HCT116 (cell line): ENCODE measurements at regions not wholly inside any gene's neighbourhood (a gene's known extent, or its start where the extent isn't known, plus 50 kb on each side); places are given as distances from the start of the nearest gene placed in this dataset.

Source experiments
- ATAC-seq: fragments of 200-7000 bp; cut with Tn5 transposase; 2 replicates; pipeline ENCODE4 v1.9.1; 2020; ENCODE audit warnings: mild to moderate bottlenecking, moderate library complexity
- BruUV-seq: library from RNA; stranded (reverse); fragments of 400-500 nt; replicated peaks from 2 replicates; lab custom pipeline; 2021; lab: Mats Ljungman, UMichigan
- CTCF ChIA-PET: fragments of 300-600 bp; sonication (Branson Sonifier 250); formaldehyde crosslinking; loops from one replicate; lab custom pipeline; 2021; ENCODE audit warnings: antibody characterized with exemption; lab: Charles Lee
- POLR2A ChIA-PET: fragments of 300-600, 350-600 bp; sonication (Branson Sonifier 250); formaldehyde crosslinking; loops from one replicate; lab custom pipeline; 2021; ENCODE audit warnings: antibody characterized with exemption; lab: Charles Lee
- RAD21 ChIA-PET, 2 experiments: fragments of 300-600 bp; sonication (Branson Sonifier 250); formaldehyde crosslinking; loops; one replicate each; lab custom pipeline; 2023; ENCODE audit warnings: low total read pairs in 2 of 2; ENCODE audit not compliant: uncharacterized antibody in 2 of 2, unreplicated experiment in 2 of 2, low non-redundant PET in 1 of 2; lab: Charles Lee
- DNase-seq: peaks from one replicate; pipeline ENCODE4 v3.0.0-alpha.2; 2010; ENCODE audit warnings: low read depth, low spot score
- H2AFZ ChIP-seq: fragments of 200-600 bp; shearing (Covaris generic), sonication (generic); 2 replicates; pipeline ENCODE4 v1.6.1; 2017; ENCODE audit warnings: low read depth, mixed run types, mixed read lengths, antibody characterized with exemption, low read length; ENCODE audit not compliant: poor library complexity, severe bottlenecking
- H3K27ac ChIP-seq: 2 replicates; pipeline ENCODE4 v1.5.1; 2012; ENCODE audit warnings: low read depth, low read length
- H3K27me3 ChIP-seq: fragments of 200-600 bp; sonication (generic); 2 replicates; pipeline ENCODE4 v1.6.1; 2016; ENCODE audit warnings: mixed run types, low read length, mixed read lengths; ENCODE audit not compliant: insufficient read depth
- H3K36me3 ChIP-seq, 2 experiments: fragments of 200-500 bp in 1 of 2; fragments of 200-600 bp in 1 of 2; sonication (Bioruptor generic) in 1 of 2; sonication (generic) in 1 of 2; 2 replicates each; pipeline versions ENCODE4 v1.5.1 to v1.6.1; 2014 to 2016; ENCODE audit warnings: low read length in 2 of 2, inconsistent platforms in 1 of 2, mixed read lengths in 1 of 2, mixed run types in 1 of 2; ENCODE audit not compliant: insufficient read depth in 2 of 2, control insufficient read depth in 1 of 2
- H3K4me1 ChIP-seq, 2 experiments: fragments of 200-600 bp in 1 of 2; sonication (generic) in 1 of 2; 2 replicates each; pipeline versions ENCODE4 v1.5.1 to v1.6.1; 2012 to 2017; ENCODE audit warnings: low read length in 2 of 2, inconsistent platforms in 1 of 2, mild to moderate bottlenecking in 1 of 2, mixed read lengths in 1 of 2, mixed run types in 1 of 2, moderate library complexity in 1 of 2; ENCODE audit not compliant: insufficient read depth in 2 of 2, control insufficient read depth in 1 of 2
- H3K4me2 ChIP-seq: fragments of 200-600 bp; sonication (generic); 2 replicates; pipeline ENCODE4 v1.6.1; 2017; ENCODE audit warnings: mixed run types, low read length, mixed read lengths
- H3K4me3 ChIP-seq, 2 experiments: fragments of 200-600 bp in 1 of 2; sonication (generic) in 1 of 2; replicated peaks in 1 of 2; 2 replicates each; pipeline ENCODE4 v1.5.1; 2011 to 2016; ENCODE audit warnings: low read length in 2 of 2, control low read depth in 1 of 2, low read depth in 1 of 2, mild to moderate bottlenecking in 1 of 2, mixed read lengths in 1 of 2, mixed run types in 1 of 2
- H3K79me2 ChIP-seq: fragments of 200-600 bp; sonication (generic); 2 replicates; pipeline ENCODE4 v1.6.1; 2017; ENCODE audit warnings: mild to moderate bottlenecking, mixed run types, low read length, moderate library complexity, mixed read lengths; ENCODE audit not compliant: insufficient read depth
- H3K9ac ChIP-seq: fragments of 200-600 bp; sonication (generic); 2 replicates; pipeline ENCODE4 v1.6.1; 2016; ENCODE audit warnings: low read length, mixed read lengths
- H3K9me2 ChIP-seq: fragments of 200-600 bp; sonication (generic), shearing (Covaris generic); 2 replicates; pipeline ENCODE4 v1.6.1; 2017; ENCODE audit warnings: mixed run types, mild to moderate bottlenecking, moderate library complexity; ENCODE audit not compliant: insufficient read depth
- H3K9me3 ChIP-seq, 2 experiments: fragments of 200-500 bp in 1 of 2; fragments of 200-600 bp in 1 of 2; sonication (Bioruptor generic) in 1 of 2; sonication (generic) in 1 of 2; 2 replicates each; pipeline ENCODE4 v1.6.1; 2014 to 2017; ENCODE audit warnings: low read length in 2 of 2, mixed read lengths in 2 of 2, inconsistent platforms in 1 of 2, low read depth in 1 of 2, mild to moderate bottlenecking in 1 of 2, mixed run types in 1 of 2, moderate library complexity in 1 of 2; ENCODE audit not compliant: control insufficient read depth in 1 of 2, insufficient read depth in 1 of 2
- H4K20me1 ChIP-seq: fragments of 200-600 bp; sonication (generic), shearing (Covaris generic); 2 replicates; pipeline ENCODE4 v1.6.1; 2017; ENCODE audit warnings: mixed run types, mild to moderate bottlenecking, moderate library complexity; ENCODE audit not compliant: insufficient read depth
- FOSL1 ChIP-seq: IDR thresholded peaks from 2 replicates; pipeline ENCODE4 v1.6.1; 2012; ENCODE audit warnings: low read depth
- MAX ChIP-seq: IDR thresholded peaks from 2 replicates; pipeline ENCODE4 v1.6.1; 2012
- POLR2A ChIP-seq: IDR thresholded peaks from 2 replicates; pipeline ENCODE4 v1.7.0; 2011; ENCODE audit warnings: borderline replicate concordance; ENCODE audit not compliant: insufficient read depth, insufficient read length; ENCODE audit errors: extremely low read depth
- SP1 ChIP-seq: IDR thresholded peaks from 2 replicates; pipeline ENCODE4 v1.6.1; 2012; ENCODE audit warnings: low read depth
- SRF ChIP-seq: IDR thresholded peaks from 2 replicates; pipeline ENCODE4 v1.6.1; 2012; ENCODE audit warnings: low read depth
- YY1 ChIP-seq: IDR thresholded peaks from 2 replicates; pipeline ENCODE4 v1.6.1; 2011; ENCODE audit warnings: low read length, low read depth, moderate library complexity, mild to moderate bottlenecking; ENCODE audit not compliant: insufficient replicate concordance; ENCODE audit errors: extremely low read depth
- ZBTB33 ChIP-seq: IDR thresholded peaks from 2 replicates; pipeline ENCODE4 v1.6.1; 2011; ENCODE audit warnings: mild to moderate bottlenecking, low read length, moderate library complexity; ENCODE audit not compliant: insufficient replicate concordance; ENCODE audit errors: extremely low read depth
- intact Hi-C: fragments of 100-400 bp; cut with micrococcal nuclease; formaldehyde crosslinking; loops from 2 replicates; pipeline ENCODE4 v1.10.0; 2022
- TF ChIP-seq, protein P1 (sequence below): IDR thresholded peaks from 2 replicates; pipeline ENCODE4 v1.6.1; 2012

DNA sequence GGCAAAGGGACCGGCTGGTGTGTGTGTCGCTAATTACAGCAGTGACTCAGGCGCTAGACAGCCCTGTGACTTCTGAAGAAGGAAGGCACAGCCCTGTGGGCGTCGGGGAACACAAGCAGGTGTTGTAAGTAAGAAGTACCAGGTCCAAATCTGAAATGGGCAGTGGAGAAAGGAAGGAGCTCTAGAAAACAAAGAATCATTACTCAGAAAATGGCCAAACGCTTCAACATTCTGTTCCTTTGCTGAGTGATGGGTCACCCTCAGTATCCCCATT, 106.8 kb downstream of the PXDC1 start:
- POLR2A ChIA-PET: no interaction called here
- H3K4me2 ChIP-seq: no peak overlapping the region
- H3K4me3 ChIP-seq: no peak overlapping the region
- no peaks in the 10 kb centered on the region for H3K9me2 ChIP-seq
- no peaks in the 10 kb centered on the region for H3K4me1 ChIP-seq
- no peak for ATAC-seq
- CTCF ChIA-PET: no interaction called here
- RAD21 ChIA-PET: no interaction called here
- intact Hi-C loops: no loop called here
- no peaks in the 10 kb centered on the region for H3K36me3 ChIP-seq
- peaks cover 8% of the 10 kb centered on the region; the same call in 1 of the 2 replicates for H3K27me3 ChIP-seq
- no peak overlapping the region for H3K9ac ChIP-seq
- no peak for DNase-seq
- H2AFZ ChIP-seq: no peak overlapping the region
- no peaks in the 10 kb centered on the region for H3K9me3 ChIP-seq
- no peak overlapping the region for H3K27ac ChIP-seq
- H4K20me1 ChIP-seq: no peaks in the 10 kb centered on the region
- TF ChIP-seq SRF (no peak), YY1 (no peak), SP1 (no peak)
- TF ChIP-seq, protein P1, sequence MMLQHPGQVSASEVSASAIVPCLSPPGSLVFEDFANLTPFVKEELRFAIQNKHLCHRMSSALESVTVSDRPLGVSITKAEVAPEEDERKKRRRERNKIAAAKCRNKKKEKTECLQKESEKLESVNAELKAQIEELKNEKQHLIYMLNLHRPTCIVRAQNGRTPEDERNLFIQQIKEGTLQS: no peak
- no peaks in the 10 kb centered on the region for H3K79me2 ChIP-seq
- no TSS peak for BruUV-seq

- ChIA-PET RAD21 (no interaction called here), CTCF (no interaction called here), POLR2A (no interaction called here)
- DNase-seq (no peak), ATAC-seq (no peak)
- Histone ChIP-seq H3K9me3 (no peaks in the 10 kb centered on the region), H3K36me3 (no peaks in the 10 kb centered on the region), H3K9ac (no peak overlapping the region), H4K20me1 (no peaks in the 10 kb centered on the region), H3K27ac (no peak overlapping the region), H3K4me3 (no peak overlapping the region), H3K27me3 (peaks cover 8% of the 10 kb centered on the region; the same call in 1 of the 2 replicates), H3K79me2 (no peaks in the 10 kb centered on the region), H3K9me2 (no peaks in the 10 kb centered on the region), H3K4me1 (no peaks in the 10 kb centered on the region), H2AFZ (no peak overlapping the region), H3K4me2 (no peak overlapping the region)
- intact Hi-C loops: loop anchor here (1.0 kb wide), 1 partner anchor 51 kb away; no protein-coding TSS in a partner anchor
- BruUV-seq: no TSS peak
- TF ChIP-seq FOSL1 (no peak), MAX (no peak), POLR2A (no peak), SRF (no peak), ZBTB33 (no peak)
Measured at GRCh38 chr6:3643921-3644738, 107.4 kb downstream of the PXDC1 start.
